NB4 (cell line): ENCODE measurements at regions not wholly inside any gene's neighbourhood (a gene's known extent, or its start where the extent isn't known, plus 50 kb on each side); places are given as distances from the start of the nearest gene placed in this dataset.
A peak's percentile ranks its signal among the peaks of the same experiment; 100 is the strongest.

Experiments
- DNase-seq: peaks from one replicate; pipeline ENCODE4 v3.0.0; 2010; ENCODE audit warnings: low read depth
- H3K4me3 ChIP-seq: one replicate; pipeline ENCODE4 v1.5.1; 2011; ENCODE audit warnings: mild to moderate bottlenecking, low read depth, low read length, moderate library complexity
- MAX ChIP-seq: IDR thresholded peaks from 2 replicates; pipeline ENCODE4 v1.6.1; 2011; ENCODE audit warnings: low read depth, low read length
- MYC ChIP-seq: IDR thresholded peaks from 2 replicates; pipeline ENCODE4 v1.6.1; 2011; ENCODE audit warnings: low read depth, low read length
- POLR2A ChIP-seq: IDR thresholded peaks from 2 replicates; pipeline ENCODE4 v1.6.1; 2011; ENCODE audit warnings: mild to moderate bottlenecking; ENCODE audit not compliant: insufficient read length; ENCODE audit errors: extremely low read depth
- TF ChIP-seq, protein P1 (sequence below): IDR thresholded peaks from one replicate; pipeline ENCODE4 v1.5.1; 2012; ENCODE audit warnings: low read depth, low read length

GRCh38 chr5:35316611-35317274 lies 86.5 kb upstream of the PRLR start:
- no peak for DNase-seq
- TF ChIP-seq MAX: no peak
- no peak for TF ChIP-seq POLR2A
- TF ChIP-seq, protein P1, sequence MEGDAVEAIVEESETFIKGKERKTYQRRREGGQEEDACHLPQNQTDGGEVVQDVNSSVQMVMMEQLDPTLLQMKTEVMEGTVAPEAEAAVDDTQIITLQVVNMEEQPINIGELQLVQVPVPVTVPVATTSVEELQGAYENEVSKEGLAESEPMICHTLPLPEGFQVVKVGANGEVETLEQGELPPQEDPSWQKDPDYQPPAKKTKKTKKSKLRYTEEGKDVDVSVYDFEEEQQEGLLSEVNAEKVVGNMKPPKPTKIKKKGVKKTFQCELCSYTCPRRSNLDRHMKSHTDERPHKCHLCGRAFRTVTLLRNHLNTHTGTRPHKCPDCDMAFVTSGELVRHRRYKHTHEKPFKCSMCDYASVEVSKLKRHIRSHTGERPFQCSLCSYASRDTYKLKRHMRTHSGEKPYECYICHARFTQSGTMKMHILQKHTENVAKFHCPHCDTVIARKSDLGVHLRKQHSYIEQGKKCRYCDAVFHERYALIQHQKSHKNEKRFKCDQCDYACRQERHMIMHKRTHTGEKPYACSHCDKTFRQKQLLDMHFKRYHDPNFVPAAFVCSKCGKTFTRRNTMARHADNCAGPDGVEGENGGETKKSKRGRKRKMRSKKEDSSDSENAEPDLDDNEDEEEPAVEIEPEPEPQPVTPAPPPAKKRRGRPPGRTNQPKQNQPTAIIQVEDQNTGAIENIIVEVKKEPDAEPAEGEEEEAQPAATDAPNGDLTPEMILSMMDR: no peak
- TF ChIP-seq MYC: no peak
- no peak overlapping the region for H3K4me3 ChIP-seq

DNA sequence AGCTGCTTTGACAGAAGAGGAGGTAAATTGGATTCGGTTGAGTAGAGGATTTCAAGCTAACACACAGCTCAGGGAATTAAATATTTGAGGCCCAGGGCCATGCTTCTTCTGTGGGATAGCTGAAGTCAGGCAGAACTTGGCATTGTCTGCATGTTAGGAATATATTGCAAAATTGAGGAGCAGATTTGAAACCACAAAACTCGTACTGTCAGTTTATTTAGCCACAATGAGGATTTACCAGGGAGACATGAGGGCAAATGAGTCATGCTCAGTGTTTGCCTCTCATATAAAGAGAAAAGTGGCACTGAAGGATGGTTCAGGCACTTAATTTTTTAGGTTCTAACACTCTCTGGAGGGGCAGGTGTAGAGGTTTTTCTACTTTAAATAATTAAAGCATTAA lies 83.0 kb upstream of the PRLR start:
- DNase-seq: peak; percentile 63
- H3K4me3 ChIP-seq: no peak overlapping the region
- TF ChIP-seq MYC (peak; percentile 46; the same call in 1 of the 2 replicates), MAX (no peak)

DNA sequence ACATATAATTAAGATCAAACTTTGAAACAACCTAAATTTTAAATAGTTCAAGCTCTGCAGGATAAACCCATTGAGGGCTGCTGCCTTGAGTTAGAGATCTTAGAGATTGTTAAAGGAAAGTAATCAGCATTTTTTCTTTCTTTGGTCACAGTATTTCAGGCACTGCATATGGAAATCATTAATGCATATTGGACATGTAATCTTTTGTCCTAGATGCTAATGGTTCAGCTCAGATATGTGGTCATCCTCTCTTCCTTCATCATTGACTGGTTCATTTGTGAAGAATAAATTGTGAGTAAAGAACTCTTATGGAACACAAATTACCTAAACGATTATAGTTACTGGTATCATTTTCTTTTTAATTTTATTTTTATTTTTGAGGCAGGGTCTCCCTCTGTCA lies 82.0 kb upstream of the PRLR start:
- no peak overlapping the region for H3K4me3 ChIP-seq
- TF ChIP-seq, protein P1: no peak
- TF ChIP-seq MAX: no peak
- no peak for TF ChIP-seq MYC
- TF ChIP-seq POLR2A: no peak
- DNase-seq: no peak

DNA sequence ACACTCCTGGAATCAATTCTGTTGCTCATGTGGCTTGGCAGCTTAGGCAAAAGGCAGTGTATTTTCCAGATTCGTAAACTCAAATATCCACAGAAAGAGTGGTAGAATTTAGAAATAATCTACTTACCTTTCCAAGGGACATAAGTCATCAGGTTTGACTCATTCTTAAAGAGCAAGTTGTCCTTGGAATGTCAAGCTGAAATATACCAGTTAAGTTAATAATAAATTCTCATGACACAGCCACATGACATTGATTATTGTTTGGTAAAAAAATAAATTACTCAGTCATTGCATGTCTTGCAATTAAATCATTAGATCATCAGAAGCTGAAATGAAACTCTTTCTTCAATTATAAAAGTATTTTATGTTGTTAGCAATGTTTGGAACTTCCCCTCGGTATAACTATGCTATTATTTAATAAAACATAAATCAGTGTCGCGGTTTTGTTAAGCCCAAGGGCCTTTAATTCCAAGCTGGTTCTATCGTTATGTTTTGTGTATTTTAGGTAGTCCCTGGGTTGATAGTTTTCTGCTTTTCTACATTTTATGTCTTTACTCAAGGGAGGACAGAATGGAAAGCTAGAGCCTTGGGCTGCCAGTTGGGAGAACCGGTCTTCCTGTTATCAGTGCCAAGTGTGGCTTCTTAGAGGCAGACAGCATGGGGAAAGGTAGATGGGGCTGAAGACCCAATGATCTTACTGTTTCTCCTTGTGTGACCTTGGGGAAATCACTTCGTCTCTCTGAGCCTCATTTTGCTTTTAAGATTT lies 79.3 kb upstream of the PRLR start:
- DNase-seq: no peak
- TF ChIP-seq POLR2A (no peak), MAX (no peak), MYC (no peak)
- TF ChIP-seq, protein P1: no peak
- no peak overlapping the region for H3K4me3 ChIP-seq

- TF ChIP-seq, protein P1: no peak
- TF ChIP-seq MAX: no peak
- no peak for TF ChIP-seq POLR2A
- TF ChIP-seq MYC: no peak
These were observed 78.1 kb upstream of the PRLR start for GRCh38 chr5:35308421-35308820.

GRCh38 chr5:35306716-35307365 lies 76.6 kb upstream of the PRLR start:
- no peak overlapping the region for H3K4me3 ChIP-seq
- TF ChIP-seq MYC: no peak
- TF ChIP-seq, protein P1: no peak
- TF ChIP-seq POLR2A: no peak
- no peak for TF ChIP-seq MAX
- no peak for DNase-seq

More at GRCh38 chr5:35308421-35308820, 78.1 kb upstream of the PRLR start:
- no peak overlapping the region for H3K4me3 ChIP-seq
- DNase-seq: no peak
